Activated gamma-delta T cell treated with anti-CD3 and anti-CD28 coated beads, Interleukin-2, amount 50 U/mL, for 16 hours (primary cell): ENCODE measurements at regions not wholly inside any gene's neighbourhood (a gene's known extent, or its start where the extent isn't known, plus 50 kb on each side); places are given as distances from the start of the nearest gene placed in this dataset.
"Not testable (repeated sequence)": the region's sequence is repeated elsewhere in the genome, so short reads cannot be mapped to it uniquely, and the experiment has no call there.

Source experiments
- DNase-seq: peaks from one replicate; pipeline ENCODE4 v3.0.0-alpha.2; 2020; ENCODE audit warnings: low read depth

GRCh38 chr2:192615105-192615504, 420.4 kb upstream of the TMEFF2 start:
- no peak for DNase-seq

GRCh38 chr2:192604295-192604694, 409.6 kb upstream of the TMEFF2 start:
- no peak for DNase-seq

DNA sequence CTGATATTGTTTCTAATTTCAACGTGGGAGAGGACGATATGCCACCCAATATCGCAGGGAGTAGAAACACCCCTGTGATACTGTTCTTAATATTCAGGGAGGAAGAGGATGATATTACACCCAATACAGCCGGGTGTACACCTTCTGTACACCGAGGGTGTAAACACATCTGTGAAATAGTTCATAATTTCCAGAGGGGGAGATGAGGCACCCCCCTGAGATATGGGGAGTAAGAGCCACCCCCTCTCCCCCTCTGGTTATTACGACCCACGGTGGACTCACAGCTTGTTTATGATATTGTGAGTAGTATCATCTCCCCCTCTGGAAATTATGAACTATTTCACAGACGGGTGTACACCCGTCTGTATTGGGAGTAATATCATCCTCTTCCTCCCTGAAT, 403.9 kb upstream of the TMEFF2 start:
- not testable (repeated sequence) for DNase-seq

- DNase-seq: no peak
These were observed 398.8 kb upstream of the TMEFF2 start for GRCh38 chr2:192593561-192593960.

DNA sequence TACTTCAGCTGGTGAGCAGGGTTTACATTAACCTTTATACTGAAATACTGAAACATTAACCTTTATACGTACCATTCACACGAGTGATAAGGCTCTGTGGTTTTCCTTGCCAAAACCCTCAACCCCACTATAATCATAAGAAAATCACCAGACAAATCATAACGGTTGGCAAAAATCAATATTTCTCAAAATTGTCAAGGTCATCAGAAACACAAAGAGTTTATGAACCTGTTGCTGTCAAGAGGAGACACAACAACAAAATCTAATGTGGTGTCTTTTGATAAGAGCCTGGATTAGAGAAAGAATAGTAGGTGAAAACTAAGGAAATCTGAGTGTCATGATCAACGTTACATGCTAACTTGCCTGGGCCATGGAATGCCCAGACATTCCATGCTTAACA, 396.9 kb upstream of the TMEFF2 start:
- no peak for DNase-seq

GRCh38 chr2:192585418-192585817, 390.7 kb upstream of the TMEFF2 start:
- DNase-seq: no peak

DNA sequence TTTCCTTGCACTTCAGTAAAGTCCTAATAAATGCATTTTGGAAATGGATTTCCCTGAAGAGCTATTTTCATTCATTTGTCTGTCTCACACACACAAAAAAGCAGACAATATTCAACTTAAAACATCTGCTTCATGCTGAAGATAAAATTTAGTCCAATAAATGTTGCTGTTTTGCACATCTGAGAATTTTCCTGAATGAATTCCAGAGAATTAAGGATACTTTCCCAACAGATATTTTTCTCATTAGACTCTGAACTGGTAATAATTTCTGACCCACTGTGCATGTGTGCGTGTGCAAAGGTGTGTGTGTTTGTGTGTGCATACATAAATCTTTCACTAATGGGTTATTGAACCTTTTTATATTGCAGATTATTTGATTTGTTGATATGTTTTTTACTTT, 390.2 kb upstream of the TMEFF2 start:
- no peak for DNase-seq

DNA sequence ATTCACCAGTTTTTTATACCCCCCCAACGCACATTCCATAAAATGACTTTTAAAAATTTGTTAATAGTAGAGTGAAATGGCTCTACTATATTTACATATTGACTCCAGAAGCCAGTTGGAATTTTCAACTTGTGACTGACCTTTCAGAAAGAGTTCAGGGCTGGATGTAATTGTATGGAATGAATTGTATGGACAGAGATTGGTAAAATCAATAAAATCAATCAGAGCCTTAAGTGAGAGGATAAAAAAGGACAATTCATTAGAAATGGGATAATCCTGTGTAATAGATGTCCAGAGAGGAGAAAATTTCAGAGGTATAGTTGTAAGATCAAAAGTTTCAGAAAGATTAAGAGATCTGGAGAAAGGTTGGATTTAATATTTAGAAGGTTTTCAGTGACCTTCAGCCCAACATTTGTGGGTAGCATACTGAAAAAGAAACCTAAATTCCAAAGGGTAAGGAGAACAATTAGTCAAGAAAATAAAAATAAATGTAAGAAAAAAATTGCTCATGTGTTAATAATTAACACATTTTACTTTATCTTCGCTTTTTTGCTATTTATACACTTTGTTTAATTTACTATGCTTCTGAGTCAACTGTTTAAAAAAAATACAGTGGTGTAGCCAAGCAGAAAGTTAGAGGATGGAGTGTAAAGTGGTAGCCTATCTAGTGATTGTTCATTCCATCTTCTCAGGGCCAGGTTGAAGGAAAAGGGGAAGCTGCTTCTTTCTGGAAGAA, 385.4 kb upstream of the TMEFF2 start:
- DNase-seq: no peak

GRCh38 chr2:192578780-192579179, 384.0 kb upstream of the TMEFF2 start:
- DNase-seq: no peak

DNA sequence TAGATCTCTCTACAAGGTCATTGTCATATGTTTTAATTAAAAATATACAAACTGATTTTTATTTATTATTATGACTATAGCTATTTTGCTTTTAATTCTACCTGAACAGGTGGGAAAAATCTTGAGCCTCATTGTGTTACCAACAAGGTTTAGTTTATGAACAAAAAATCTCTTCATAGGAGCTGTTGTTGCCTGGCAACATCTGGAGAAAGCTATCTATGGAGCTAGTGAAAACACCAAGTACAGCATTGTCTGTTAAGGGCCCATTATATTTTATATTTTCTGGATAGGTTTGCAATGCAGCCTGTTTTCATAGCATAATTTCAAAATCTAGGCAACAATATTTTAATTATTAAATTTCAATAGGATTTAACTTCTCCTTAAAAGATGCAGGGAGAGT, 383.0 kb upstream of the TMEFF2 start:
- DNase-seq: no peak

GRCh38 chr2:192574552-192574951, 379.8 kb upstream of the TMEFF2 start:
- DNase-seq: no peak

DNA sequence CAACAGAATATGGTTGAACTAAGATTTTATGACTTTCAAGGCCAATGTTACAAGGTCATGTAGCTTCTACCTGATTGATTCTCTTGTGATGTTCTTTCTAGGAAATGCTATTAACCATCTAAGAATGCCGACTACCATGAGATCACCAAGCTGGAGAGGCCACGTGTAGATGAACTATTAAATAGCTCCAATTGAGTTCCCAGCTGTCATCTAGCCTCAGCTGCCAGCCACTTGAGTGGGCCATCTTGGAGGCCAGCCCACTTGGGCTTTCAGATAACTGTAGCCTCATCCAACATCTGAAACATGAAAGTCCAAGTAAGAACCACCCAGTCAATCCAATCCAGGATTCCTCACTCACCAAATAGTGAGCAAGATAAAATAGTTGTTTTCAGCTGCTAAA, 376.9 kb upstream of the TMEFF2 start:
- no peak for DNase-seq

DNA sequence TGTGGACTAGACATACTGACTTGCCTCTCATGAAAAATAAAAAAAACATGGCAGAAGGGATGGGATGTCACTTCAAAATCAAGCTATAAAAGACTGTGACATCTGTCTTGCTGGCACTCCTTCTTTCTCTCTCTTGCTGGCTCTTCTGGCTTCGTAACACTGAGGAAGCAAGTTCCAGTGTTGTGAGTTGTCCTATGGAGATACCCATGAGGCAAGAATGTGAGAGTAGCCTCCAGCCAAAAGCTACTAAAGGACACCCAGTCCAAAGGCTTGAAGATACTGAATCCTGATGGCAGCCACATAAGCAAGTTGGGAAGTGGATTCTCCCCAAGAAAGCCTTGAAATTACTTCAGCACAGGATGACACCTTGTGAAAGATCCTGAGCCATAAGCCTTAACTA, 376.1 kb upstream of the TMEFF2 start:
- DNase-seq: no peak

DNA sequence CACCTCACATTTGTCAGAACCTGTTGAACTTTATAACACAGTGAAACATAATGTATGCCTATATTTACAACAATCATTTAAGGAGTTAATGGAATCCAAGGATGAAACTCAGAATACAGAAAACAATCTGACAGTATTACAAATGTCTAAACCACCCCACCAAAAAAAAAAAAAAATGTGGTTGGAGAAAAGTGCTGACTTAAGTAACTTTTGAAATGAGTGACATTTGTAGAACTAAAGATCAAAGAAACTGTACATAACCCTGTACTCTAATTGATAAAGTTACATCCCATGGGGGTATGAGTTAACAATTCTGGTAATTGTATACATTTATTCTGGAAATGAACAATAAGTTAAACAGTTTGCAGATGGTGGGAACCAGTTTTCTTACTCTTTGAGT, 372.1 kb upstream of the TMEFF2 start:
- DNase-seq: no peak

DNA sequence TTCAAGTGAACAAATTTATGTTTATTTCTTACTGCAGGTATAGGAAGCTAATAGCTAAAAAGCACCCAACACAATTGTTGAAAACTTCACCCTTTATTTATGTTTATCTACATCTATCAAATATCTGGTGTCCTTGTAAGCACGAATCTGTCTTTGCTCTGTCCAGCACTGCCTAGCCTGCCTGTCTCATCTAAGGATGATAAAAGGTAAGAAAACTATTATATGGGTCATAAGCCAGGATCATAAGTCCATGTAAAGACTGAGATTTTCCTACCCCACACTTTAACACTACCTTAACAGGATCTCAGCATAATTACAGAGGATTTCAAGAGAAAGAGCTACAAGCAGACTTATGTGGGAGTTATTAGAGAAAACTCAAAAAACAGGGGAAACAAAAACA, 365.6 kb upstream of the TMEFF2 start:
- DNase-seq: no peak

- DNase-seq: no peak
These were observed 364.9 kb upstream of the TMEFF2 start for GRCh38 chr2:192559587-192559986.

GRCh38 chr2:192558637-192559036, 363.9 kb upstream of the TMEFF2 start:
- DNase-seq: no peak

- no peak for DNase-seq
These were observed 361.0 kb upstream of the TMEFF2 start for GRCh38 chr2:192555740-192556139.

DNA sequence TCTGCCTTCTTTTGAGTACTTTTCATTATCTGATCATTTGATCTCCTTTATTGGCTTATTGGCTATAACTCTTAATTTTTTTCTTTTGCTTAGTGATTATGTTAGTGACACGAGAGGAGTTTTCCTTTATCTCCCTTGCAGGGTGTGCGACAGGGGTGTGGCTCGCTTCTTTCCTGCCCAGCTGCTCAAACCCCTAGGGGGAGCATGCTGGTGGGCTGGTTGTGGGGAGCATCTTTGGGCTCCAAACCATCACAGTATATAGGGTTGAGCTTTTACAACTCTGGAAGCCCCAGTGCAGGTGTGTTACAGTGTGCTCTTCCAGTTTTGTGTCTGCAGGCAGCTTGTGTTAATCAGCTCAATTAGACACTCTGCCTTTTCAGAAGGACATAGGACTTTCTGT, 357.0 kb upstream of the TMEFF2 start:
- no peak for DNase-seq

DNA sequence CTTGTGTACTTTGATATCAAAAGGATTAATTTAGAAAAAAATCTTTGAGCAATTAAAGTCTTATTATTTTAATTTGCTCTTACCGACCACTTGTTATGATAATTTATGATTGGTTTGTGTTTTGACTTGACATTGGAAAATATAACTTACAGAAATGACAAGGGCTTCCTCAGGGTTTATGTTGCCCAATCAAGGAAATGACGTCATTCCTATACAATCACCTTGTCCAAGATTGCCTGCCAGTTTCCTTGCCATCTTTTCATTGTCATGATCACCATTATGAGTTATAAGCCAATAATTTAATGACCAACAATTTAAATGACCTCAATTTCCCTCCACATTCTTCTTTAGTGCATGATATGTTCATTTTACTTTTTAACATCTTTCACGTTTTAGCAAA, 351.8 kb upstream of the TMEFF2 start:
- no peak for DNase-seq

DNA sequence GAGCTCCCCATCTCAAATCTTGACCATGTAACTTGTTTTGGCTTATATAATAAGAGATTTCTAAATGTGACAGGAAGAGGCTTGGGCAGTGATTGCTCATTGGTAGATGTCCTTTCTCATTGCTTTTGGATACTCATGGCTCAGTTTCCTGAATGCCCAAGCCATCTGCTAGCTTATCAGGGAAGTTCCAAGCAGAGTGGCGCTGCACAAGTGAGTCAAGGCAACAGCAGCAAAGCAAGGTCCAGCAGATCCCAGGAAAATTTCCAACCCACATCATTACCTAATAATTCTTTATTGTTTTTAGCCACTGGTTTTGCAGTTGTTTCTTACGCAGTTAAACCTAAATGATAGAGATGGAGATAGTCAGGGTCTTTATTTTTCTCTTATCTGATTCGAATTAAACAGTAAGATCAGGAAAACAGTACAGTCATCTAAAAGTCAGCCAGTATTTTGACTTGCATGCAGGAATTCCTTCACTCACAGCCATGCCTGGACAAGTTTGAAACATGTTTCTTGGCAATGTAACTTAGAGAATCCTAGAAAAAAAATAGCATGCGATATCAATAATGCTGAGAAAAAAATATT, 349.7 kb upstream of the TMEFF2 start:
- DNase-seq: no peak

GRCh38 chr2:192542148-192543066, 347.7 kb upstream of the TMEFF2 start:
- DNase-seq: not testable (repeated sequence)

GRCh38 chr2:192539306-192539705, 344.6 kb upstream of the TMEFF2 start:
- DNase-seq: no peak
